ENCODE measurements at regions not wholly inside any gene's neighbourhood (a gene's known extent, or its start where the extent isn't known, plus 50 kb on each side); places are given as distances from the start of the nearest gene placed in this dataset.

GRCh38 chr2:7476371-7476770 lies 559.2 kb downstream of the RNF144A start:
- no peak for ATAC-seq

GRCh38 chr2:7479603-7480002 lies 562.4 kb downstream of the RNF144A start:
- no peak for ATAC-seq

- ATAC-seq, result peak in 1 of 2 donors; percentile 36
These were observed 563.2 kb downstream of the RNF144A start for GRCh38 chr2:7480431-7480830.

- ATAC-seq, result no peak
These were observed 573.5 kb downstream of the RNF144A start for GRCh38 chr2:7490672-7491071.

GRCh38 chr2:7492719-7493118 lies 575.5 kb downstream of the RNF144A start:
- ATAC-seq, result no peak

GRCh38 chr2:7497178-7497577 lies 580.0 kb downstream of the RNF144A start:
- no peak for ATAC-seq

GRCh38 chr2:7499018-7499417 lies 581.8 kb downstream of the RNF144A start:
- ATAC-seq, result no peak

- no peak for ATAC-seq
These were observed 585.1 kb downstream of the RNF144A start for GRCh38 chr2:7502336-7502735.

- ATAC-seq, result no peak
These were observed 591.2 kb downstream of the RNF144A start for GRCh38 chr2:7508296-7508943.

GRCh38 chr2:7510353-7510752 lies 593.1 kb downstream of the RNF144A start:
- ATAC-seq, result no peak

- no peak for ATAC-seq
These were observed 596.6 kb downstream of the RNF144A start for GRCh38 chr2:7513834-7514233.

GRCh38 chr2:7515327-7515726 lies 598.1 kb downstream of the RNF144A start:
- no peak for ATAC-seq

GRCh38 chr2:7516484-7517063 lies 599.4 kb downstream of the RNF144A start:
- no peak for ATAC-seq

GRCh38 chr2:7517088-7517487 lies 599.9 kb downstream of the RNF144A start:
- no peak for ATAC-seq

GRCh38 chr2:7517851-7518250 lies 600.6 kb downstream of the RNF144A start:
- ATAC-seq, result no peak

GRCh38 chr2:7523481-7524120 lies 606.4 kb downstream of the RNF144A start:
- ATAC-seq, result peak in 1 of 2 donors; percentile 10

GRCh38 chr2:7524195-7524594 lies 607.0 kb downstream of the RNF144A start:
- ATAC-seq, result no peak

- no peak for ATAC-seq
These were observed 608.5 kb downstream of the RNF144A start for GRCh38 chr2:7525746-7526145.

- no peak for ATAC-seq
These were observed 610.0 kb downstream of the RNF144A start for GRCh38 chr2:7527165-7527722.

- no peak for ATAC-seq
These were observed 612.8 kb downstream of the RNF144A start for GRCh38 chr2:7530001-7530400.

- no peak for ATAC-seq
These were observed 621.9 kb downstream of the RNF144A start for GRCh38 chr2:7539077-7539476.

GRCh38 chr2:7539760-7540159 lies 622.5 kb downstream of the RNF144A start:
- ATAC-seq, result no peak

GRCh38 chr2:7552825-7553570 lies 635.8 kb downstream of the RNF144A start:
- no peak for ATAC-seq
